AG10803 (cell line): ENCODE measurements at regions not wholly inside any gene's neighbourhood (a gene's known extent, or its start where the extent isn't known, plus 50 kb on each side); places are given as distances from the start of the nearest gene placed in this dataset.

Experiments
- DNase-seq: peaks from one replicate; pipeline ENCODE4 v3.0.0; 2010; ENCODE audit warnings: low read depth
- H3K4me3 ChIP-seq: 2 replicates; pipeline ENCODE4 v1.5.1; 2011; ENCODE audit warnings: mild to moderate bottlenecking, low read length, control low read depth
- TF ChIP-seq, protein P1 (sequence below): conservative IDR thresholded peaks from 2 replicates; pipeline ENCODE4 v1.5.1; 2011; ENCODE audit warnings: mild to moderate bottlenecking, low read length, control low read depth, inconsistent platforms

DNA sequence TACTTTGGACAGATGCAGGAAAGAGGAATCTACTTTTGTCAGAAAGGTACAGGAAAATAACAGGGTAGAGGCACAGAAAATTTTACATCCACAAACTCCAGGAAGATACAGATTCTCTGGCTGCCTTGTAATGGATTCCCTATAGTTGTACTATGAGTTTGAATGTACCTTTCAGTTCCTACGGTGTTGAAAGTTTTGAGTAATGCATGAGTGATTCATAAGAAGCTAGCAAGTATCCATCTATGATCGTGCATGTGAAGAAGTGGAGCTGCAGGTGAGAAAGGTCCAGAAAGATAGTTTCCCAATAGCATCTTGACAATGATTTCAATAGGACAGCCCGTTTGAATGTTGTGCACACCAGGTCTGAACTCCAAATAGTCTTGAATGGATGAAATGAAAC lies 786.5 kb upstream of the ROBO1 start:
- TF ChIP-seq, protein P1, sequence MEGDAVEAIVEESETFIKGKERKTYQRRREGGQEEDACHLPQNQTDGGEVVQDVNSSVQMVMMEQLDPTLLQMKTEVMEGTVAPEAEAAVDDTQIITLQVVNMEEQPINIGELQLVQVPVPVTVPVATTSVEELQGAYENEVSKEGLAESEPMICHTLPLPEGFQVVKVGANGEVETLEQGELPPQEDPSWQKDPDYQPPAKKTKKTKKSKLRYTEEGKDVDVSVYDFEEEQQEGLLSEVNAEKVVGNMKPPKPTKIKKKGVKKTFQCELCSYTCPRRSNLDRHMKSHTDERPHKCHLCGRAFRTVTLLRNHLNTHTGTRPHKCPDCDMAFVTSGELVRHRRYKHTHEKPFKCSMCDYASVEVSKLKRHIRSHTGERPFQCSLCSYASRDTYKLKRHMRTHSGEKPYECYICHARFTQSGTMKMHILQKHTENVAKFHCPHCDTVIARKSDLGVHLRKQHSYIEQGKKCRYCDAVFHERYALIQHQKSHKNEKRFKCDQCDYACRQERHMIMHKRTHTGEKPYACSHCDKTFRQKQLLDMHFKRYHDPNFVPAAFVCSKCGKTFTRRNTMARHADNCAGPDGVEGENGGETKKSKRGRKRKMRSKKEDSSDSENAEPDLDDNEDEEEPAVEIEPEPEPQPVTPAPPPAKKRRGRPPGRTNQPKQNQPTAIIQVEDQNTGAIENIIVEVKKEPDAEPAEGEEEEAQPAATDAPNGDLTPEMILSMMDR = no peak
- DNase-seq = no peak
- no peak overlapping the region for H3K4me3 ChIP-seq

DNA sequence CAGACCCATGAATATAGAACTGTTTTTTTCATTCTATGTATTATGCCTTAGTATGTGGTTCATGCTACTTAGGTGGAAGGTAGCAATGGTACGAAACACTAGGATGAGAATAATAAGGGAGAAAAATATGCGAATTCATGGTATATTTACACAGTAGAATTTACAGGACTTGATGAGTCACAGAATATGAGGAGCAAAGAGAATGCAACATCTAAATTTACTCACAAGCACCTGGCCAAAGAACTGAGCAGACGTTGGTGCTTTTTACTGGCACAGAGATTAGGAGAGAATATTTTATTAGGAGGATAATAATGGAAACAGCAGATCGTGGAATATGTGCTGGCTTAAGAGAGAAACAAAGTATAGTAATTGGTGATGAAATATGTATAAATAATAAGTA lies 785.4 kb upstream of the ROBO1 start:
- no peak overlapping the region for H3K4me3 ChIP-seq
- TF ChIP-seq, protein P1 = no peak
- DNase-seq = no peak

DNA sequence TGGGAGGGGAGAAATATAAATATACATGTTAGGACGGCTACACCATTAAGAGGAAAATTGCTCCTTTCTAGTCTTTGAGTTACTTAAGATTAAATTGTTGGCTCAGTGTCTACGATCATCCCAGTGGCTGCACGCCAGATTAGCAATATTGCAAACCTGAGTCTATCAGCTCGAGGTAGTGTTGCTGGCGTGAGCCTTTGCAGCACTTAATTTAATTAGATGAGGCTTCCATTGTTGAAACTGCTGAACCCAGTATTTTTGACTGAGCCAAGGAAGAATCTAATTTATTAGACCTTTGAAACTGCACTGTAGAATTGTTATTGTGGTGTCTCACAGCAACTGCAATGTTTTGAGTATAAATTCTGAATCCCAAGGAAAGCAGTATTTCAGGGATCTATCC lies 782.4 kb upstream of the ROBO1 start:
- TF ChIP-seq, protein P1 = no peak
- no peak overlapping the region for H3K4me3 ChIP-seq
- DNase-seq = no peak

DNA sequence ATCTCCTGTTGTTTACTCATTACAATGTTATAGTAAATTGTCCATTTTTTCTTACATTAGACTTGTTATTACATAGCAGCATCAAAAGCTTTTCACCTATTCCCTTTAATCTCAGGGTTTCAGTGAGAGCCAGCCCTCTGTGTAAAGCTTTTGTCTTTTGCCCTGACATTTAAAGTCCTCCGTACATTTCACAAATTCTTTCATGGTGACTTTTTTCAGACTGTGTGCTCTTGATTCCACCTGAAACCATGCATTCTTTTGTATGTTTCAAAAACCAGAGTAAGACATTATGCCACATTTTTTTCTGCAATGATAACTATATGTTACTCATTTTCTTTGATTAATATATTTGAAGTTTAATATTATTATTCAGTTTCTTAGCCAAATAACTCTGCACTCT lies 781.4 kb upstream of the ROBO1 start:
- TF ChIP-seq, protein P1 = no peak

DNA sequence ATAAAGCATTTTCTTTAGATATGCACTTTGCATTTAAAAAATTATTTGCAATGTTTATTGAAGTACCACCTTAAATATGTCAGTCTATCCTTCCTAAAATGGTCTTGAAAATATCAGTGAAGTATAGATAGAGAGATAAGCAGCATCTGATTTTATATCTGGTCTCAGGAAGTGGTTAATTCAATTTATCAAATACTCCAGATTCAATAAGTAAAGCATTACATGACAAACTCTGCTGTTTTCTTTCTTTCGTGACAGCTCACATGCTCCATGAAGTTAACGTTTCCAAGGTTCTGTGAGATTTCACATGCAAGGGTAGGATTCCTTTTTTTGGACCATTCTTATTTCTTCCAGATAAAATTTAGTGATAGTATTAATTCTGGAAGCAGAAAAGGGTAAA lies 775.4 kb upstream of the ROBO1 start:
- no peak overlapping the region for H3K4me3 ChIP-seq
- TF ChIP-seq, protein P1 = no peak
- no peak for DNase-seq

More for the DNA sequence above, 781.4 kb upstream of the ROBO1 start:
- no peak for DNase-seq
- H3K4me3 ChIP-seq = no peak overlapping the region

DNA sequence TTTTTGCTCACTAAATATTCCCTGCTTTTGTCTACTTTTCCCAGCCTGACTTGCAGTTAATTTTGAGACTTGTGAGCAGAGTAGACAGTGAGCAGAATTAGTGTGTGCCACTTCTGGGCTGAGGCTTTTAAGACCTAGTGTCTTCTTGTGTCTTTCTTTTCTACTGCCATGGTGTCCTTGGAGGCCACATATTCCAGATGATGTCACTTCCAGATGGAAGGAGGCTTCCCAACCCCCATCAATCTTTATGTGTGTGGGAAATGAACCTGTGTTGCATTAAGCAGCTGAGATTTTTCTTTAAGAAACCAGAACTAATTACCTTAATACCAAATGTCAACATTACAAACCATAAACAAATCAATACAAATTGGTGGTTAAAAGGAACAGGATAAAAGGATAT lies 774.7 kb upstream of the ROBO1 start:
- H3K4me3 ChIP-seq = no peak overlapping the region
- TF ChIP-seq, protein P1 = no peak
- DNase-seq = no peak

DNA sequence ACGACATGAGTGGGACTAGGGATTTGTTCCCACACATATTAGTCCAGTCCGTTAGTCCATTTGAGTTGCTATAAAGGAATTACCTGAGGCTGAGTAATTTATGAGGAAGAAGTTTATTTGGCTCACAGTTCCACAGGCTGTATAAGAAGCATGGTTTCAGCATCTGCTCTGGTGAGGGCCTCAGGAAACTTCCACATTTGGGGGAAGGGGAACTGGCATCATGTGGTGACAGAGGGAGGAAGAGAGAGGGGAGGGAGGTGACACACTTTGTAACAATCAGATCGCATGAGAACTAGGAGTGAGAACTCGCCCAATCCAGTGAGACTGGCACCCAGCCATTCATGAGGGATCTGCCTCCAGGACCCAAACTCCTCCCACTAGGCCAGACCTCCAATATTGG lies 769.9 kb upstream of the ROBO1 start:
- no peak for DNase-seq
- H3K4me3 ChIP-seq = no peak overlapping the region
- TF ChIP-seq, protein P1 = no peak
